GM18519 (cell line): ENCODE measurements at regions not wholly inside any gene's neighbourhood (a gene's known extent, or its start where the extent isn't known, plus 50 kb on each side); places are given as distances from the start of the nearest gene placed in this dataset.

Source experiments
- ATAC-seq: cut with Tn5 transposase; IDR thresholded peaks from one replicate; pipeline ENCODE4 v1.9.1; 2021; ENCODE audit warnings: mild to moderate bottlenecking, moderate library complexity; ENCODE audit not compliant: unreplicated experiment, low FRiP score

- ATAC-seq = no peak
These were observed 313.2 kb upstream of the KCNJ16 start for GRCh38 chr17:69761767-69762321.

GRCh38 chr17:69762359-69762758, 312.7 kb upstream of the KCNJ16 start:
- ATAC-seq = no peak

- no peak for ATAC-seq
These were observed 312.3 kb upstream of the KCNJ16 start for GRCh38 chr17:69762766-69763165.

GRCh38 chr17:69763503-69763902, 311.5 kb upstream of the KCNJ16 start:
- ATAC-seq = no peak

- no peak for ATAC-seq
These were observed 310.9 kb upstream of the KCNJ16 start for GRCh38 chr17:69764146-69764545.

- ATAC-seq = no peak
These were observed 306.0 kb upstream of the KCNJ16 start for GRCh38 chr17:69769050-69769449.

- no peak for ATAC-seq
These were observed 301.9 kb upstream of the KCNJ16 start for GRCh38 chr17:69773081-69773480.

- ATAC-seq = no peak
These were observed 295.4 kb upstream of the KCNJ16 start for GRCh38 chr17:69779378-69780214.

- no peak for ATAC-seq
These were observed 291.2 kb upstream of the KCNJ16 start for GRCh38 chr17:69783865-69784264.

- ATAC-seq = no peak
These were observed 286.1 kb upstream of the KCNJ16 start for GRCh38 chr17:69788957-69789356.

- no peak for ATAC-seq
These were observed 278.9 kb upstream of the KCNJ16 start for GRCh38 chr17:69796078-69796477.

- no peak for ATAC-seq
These were observed 274.2 kb upstream of the KCNJ16 start for GRCh38 chr17:69800870-69801269.

- ATAC-seq = no peak
These were observed 273.7 kb upstream of the KCNJ16 start for GRCh38 chr17:69801368-69801767.

- no peak for ATAC-seq
These were observed 272.8 kb upstream of the KCNJ16 start for GRCh38 chr17:69802045-69802740.

GRCh38 chr17:69809331-69809730, 265.7 kb upstream of the KCNJ16 start:
- ATAC-seq = no peak

GRCh38 chr17:69810326-69810965, 264.6 kb upstream of the KCNJ16 start:
- ATAC-seq = no peak

- ATAC-seq = no peak
These were observed 262.7 kb upstream of the KCNJ16 start for GRCh38 chr17:69812240-69812837.

- ATAC-seq = no peak
These were observed 261.0 kb upstream of the KCNJ16 start for GRCh38 chr17:69814031-69814430.

GRCh38 chr17:69815406-69815805, 259.6 kb upstream of the KCNJ16 start:
- ATAC-seq = no peak

- ATAC-seq = no peak
These were observed 256.6 kb upstream of the KCNJ16 start for GRCh38 chr17:69818467-69818866.
